Kidney glomerular epithelial cell (primary cell): ENCODE measurements at regions not wholly inside any gene's neighbourhood (a gene's known extent, or its start where the extent isn't known, plus 50 kb on each side); places are given as distances from the start of the nearest gene placed in this dataset.

Experiments used
- DNase-seq: peaks from one replicate; lab custom pipeline; 2025; lab: John Stamatoyannopoulos, UW

- DNase-seq, result no peak
These were observed 54.5 kb upstream of the ARL14 start for GRCh38 chr3:160622263-160623045.

- peak; percentile 33 for DNase-seq
These were observed 53.5 kb upstream of the KPNA4 start for GRCh38 chr3:160618878-160619277.

- DNase-seq, result peak; percentile 33
These were observed 53.0 kb upstream of the KPNA4 start for GRCh38 chr3:160618363-160618762.

GRCh38 chr3:160617636-160618035 lies 52.3 kb upstream of the KPNA4 start:
- DNase-seq, result no peak

GRCh38 chr3:160616716-160617115 lies 51.3 kb upstream of the KPNA4 start:
- DNase-seq, result peak; percentile 32

- DNase-seq, result no peak
These were observed 50.9 kb upstream of the KPNA4 start for GRCh38 chr3:160616311-160616710.
